Glomerular visceral epithelial cell (primary cell): ENCODE measurements at regions not wholly inside any gene's neighbourhood (a gene's known extent, or its start where the extent isn't known, plus 50 kb on each side); places are given as distances from the start of the nearest gene placed in this dataset.

Experiments used
- DNase-seq: peaks from one replicate; pipeline ENCODE4 v3.0.0-alpha.2; 2016; ENCODE audit errors: extremely low spot score

GRCh38 chr6:95357380-95358020, 219.8 kb upstream of the MANEA start:
- DNase-seq, result no peak

DNA sequence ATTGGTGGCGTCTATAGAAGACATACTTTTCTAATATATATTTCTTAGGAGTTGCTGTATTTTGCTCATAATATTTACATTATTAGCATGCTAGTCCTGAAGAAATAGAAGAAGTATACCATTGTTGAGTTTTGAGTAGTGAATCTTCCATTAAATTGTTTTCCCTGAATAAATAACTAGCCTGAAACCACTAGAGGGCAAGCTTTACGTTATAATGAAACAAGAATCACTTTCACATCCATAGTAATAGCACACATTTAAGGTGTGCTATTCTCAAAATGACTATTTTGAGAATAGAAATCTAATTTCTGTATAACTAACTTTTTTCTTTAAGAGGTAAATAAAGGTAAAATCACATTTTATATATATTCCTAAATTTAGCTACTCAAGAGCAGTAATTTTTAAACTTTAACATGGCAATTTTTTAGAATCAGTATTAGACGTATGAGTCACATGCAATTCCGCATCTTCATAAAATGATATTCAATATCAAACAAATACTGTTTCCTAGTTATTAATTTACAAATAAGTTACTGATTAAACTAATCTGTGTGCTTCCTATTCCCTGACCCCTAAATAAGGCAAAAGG, 213.2 kb upstream of the MANEA start:
- DNase-seq, result peak; percentile 24

DNA sequence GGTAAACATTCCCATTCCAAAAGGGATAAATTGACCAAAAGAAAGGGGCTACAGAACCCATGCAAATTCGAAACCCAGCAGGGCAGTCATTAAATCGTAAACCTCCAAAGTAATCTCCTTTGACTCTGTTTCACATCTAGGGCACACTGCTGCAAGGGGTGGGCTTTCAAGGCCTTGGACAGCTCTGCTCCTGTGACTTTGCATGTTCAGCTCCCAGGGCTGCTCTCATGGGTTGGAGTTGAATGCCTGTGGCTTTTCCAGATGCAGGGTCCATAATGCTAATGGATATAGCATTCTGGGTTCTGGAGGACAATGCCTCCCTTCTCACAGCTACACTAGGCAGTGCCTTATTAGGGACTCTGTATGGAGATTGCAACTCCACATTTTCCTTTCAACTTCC, 211.9 kb upstream of the MANEA start:
- DNase-seq, result no peak

DNA sequence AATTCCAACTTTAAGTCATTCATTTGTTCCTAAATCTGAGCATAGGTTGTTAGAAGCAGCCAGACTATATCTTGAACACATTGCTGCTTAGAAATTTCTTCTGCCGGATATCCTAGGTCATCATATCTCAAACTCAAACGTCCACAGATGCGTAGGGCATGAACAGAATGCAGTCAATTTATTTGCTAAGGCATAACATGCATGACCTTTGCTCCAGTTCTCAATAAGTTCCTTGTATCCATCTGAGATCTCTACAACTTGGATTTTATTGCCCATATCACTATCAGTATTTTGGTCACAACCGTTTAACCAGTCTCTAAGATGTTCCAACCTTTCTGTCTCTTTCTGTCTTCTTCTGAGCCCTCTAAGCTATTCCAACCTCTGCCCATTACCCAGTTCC, 210.9 kb upstream of the MANEA start:
- DNase-seq, result no peak

GRCh38 chr6:95383878-95384277, 193.5 kb upstream of the MANEA start:
- no peak for DNase-seq

- no peak for DNase-seq
These were observed 192.3 kb upstream of the MANEA start for GRCh38 chr6:95384988-95385387.

DNA sequence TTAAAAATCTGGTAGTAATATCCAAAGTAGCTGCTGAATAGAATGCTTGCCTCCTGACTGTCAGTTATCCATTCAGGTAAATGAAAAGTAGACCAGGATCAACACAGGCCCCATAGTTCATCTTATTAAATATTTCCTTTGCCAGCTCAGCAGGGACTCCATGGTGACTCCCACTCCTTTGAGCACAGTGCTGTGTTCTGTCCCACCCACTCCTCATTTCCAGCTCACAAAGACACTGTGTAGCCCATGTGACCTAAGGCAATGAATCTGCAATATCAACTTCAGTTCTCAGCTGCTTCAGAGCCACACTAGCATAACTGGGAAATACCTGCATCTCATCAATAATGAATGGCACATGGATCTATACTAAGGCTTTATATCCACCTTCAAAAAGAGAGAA, 189.5 kb upstream of the MANEA start:
- no peak for DNase-seq

DNA sequence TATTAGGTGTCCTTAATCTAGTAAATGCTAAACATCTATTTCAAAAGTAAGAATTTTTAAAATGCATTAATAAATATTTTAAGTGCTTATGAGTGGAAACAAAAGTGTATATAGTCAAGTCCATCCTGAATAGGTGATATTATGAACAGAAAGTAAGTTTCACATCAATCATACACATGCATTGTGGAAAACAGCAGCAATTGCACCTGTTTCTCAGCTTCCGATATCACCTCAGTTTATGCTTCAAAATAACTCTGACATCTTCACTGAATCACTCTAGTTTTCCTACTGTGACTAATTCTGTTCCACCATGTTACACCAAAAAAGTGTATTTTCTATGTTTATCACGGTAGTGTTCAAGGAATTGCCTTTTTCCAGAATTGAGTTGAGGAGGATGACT, 172.6 kb upstream of the MANEA start:
- DNase-seq, result no peak

DNA sequence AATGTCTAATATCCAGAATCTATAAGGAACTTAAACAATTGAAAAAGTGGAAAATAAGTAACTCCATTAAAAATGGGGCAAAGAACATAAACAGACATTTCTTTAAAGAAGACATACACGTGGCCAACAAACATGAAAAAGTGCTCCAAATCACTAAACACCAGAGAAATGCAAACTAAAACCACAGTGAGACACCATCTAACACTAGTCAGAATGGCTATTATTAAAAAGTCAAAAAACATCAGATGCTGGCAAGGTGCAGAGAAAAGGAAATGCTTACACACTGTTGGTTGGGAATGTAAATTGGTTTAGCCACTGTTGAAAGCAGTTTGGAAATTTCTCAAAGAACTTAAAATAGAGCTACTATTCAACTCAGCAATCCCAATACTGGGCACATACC, 169.2 kb upstream of the MANEA start:
- no peak for DNase-seq

GRCh38 chr6:95410168-95410567, 167.2 kb upstream of the MANEA start:
- DNase-seq, result no peak

DNA sequence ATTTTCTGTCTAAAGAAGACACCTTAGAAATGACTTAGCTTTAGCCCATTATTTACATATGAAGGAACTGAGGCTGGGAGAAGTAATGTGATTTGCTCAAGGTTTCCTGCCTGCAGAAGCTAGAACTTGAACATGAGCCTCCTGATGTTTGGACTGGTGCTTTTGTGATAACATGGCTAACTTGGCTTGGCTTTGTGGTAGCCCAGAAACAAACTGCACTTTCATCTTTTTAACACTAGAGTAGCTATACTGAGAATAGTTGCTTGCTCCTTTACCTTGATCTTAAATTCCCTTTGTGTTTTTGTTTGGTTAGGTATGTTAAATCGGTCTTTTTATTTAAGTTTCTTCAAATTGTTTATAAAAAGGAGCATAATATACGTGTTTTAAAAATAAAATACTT, 163.5 kb upstream of the MANEA start:
- DNase-seq, result no peak

DNA sequence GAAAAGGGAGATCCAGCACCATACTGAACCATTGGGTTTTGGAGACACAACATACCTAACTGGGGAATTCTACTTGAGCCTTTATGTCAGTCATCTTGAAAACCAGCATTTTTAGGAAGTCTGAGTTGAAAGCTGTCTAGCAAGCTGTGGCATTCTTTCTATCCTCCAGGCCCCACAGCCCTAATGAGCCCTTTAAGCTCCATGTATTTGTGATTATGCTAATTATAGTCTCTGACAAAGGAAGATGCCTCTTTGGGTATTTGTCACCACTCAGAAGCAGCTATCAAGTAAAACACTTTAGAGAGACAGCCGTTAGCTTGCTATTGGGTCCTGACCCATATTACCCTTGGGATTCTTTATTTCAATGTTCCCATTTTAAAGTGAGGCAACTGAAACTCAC, 159.5 kb upstream of the MANEA start:
- DNase-seq, result no peak

GRCh38 chr6:95420792-95421191, 156.5 kb upstream of the MANEA start:
- no peak for DNase-seq

DNA sequence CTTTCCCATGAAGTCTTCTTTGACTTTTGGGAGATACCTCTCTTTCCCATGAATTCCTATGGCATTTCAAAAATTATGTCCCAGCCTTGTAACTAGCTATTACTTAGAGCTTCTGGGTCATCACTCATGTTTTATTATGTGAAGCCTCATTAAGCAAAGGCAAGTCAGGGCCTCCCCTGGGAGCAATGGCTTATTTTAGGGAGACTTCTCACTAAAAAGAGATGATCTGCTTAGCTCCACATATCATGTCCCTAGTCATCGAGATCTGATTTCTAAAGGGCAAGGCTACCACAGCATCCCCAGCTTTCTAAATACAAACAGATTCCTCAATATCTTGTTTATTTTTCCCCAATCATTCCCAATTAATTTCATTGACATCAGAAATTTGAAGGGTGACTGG, 154.0 kb upstream of the MANEA start:
- no peak for DNase-seq

GRCh38 chr6:95431637-95432228, 145.6 kb upstream of the MANEA start:
- DNase-seq, result peak; percentile 50

GRCh38 chr6:95439741-95440140, 137.6 kb upstream of the MANEA start:
- DNase-seq, result no peak

- DNase-seq, result no peak
These were observed 129.1 kb upstream of the MANEA start for GRCh38 chr6:95448208-95448607.

GRCh38 chr6:95469511-95469910, 107.8 kb upstream of the MANEA start:
- DNase-seq, result no peak

- no peak for DNase-seq
These were observed 98.4 kb upstream of the MANEA start for GRCh38 chr6:95478941-95479340.

DNA sequence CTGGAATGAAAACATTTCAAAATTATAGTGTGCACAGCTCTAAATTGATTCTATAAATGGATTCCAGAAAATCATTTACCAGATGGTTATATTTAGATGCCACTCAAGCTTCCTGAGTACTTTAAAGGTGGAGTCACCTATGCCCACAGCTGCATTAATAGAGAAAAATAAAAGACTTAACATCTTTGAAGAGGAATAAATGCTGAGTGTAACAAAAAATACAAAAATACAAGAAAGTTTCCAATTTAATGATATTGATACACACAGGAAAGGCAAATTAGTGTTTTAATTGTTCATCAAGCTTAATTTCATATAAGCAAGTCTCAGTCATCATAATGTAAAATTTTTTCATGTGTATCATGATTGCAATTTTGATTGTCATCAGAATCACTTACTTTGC, 89.5 kb upstream of the MANEA start:
- DNase-seq, result no peak

DNA sequence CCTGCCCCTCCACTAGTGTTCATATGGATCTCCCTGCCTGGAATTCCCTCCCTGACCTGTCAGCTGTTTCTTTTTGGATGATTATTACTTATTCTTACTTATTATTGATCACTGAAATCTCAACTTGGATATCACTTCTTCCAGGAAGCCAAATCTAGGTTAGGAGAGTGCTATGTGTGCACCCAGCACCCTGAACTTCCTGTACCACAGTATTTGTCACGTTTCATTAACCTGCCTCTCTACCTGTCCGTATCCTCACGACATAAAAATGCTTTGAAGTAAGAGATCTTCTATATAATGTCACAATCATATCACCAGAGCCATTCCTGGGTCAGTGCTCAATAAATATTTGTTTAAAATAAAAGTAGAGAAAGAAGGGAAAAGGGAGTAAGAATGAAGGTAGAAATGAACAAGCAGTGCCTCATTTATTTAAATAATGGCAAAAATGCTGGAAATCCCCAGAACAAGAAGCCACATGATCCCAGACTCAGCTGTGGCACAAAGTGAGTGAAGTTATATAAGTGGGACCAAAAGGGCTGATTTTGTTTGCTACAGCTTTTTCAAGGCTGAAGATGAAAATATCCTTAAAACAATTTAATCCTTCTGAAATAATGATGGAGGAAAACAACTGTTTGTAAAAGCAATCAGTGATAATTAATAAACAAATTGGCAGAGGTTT, 88.0 kb upstream of the MANEA start:
- DNase-seq, result no peak

- DNase-seq, result no peak
These were observed 80.4 kb upstream of the MANEA start for GRCh38 chr6:95496769-95497426.
